Immature natural killer cell (primary cell): ENCODE measurements at regions not wholly inside any gene's neighbourhood (a gene's known extent, or its start where the extent isn't known, plus 50 kb on each side); places are given as distances from the start of the nearest gene placed in this dataset.

Source experiments
- DNase-seq, 3 donors: peaks; one replicate each; pipeline ENCODE4 v3.0.0; 2022; ENCODE audit warnings: mixed read lengths in 1 of 3
- H3K27ac Mint-ChIP-seq, 6 donors: one replicate each; pipeline ENCODE4 v1.8.0; 2020; ENCODE audit warnings: mixed read lengths in 6 of 6, mild to moderate bottlenecking in 5 of 6, inconsistent platforms in 4 of 6, moderate library complexity in 3 of 6
- H3K27me3 Mint-ChIP-seq, 3 donors: one replicate each; pipeline ENCODE4 v1.8.0; 2020 to 2021; ENCODE audit warnings: low read depth in 3 of 3, mild to moderate bottlenecking in 3 of 3, mixed read lengths in 3 of 3, moderate library complexity in 3 of 3, inconsistent platforms in 1 of 3
- H3K36me3 Mint-ChIP-seq, 3 donors: one replicate each; pipeline ENCODE4 v1.8.0; 2020; ENCODE audit warnings: mixed read lengths in 3 of 3, inconsistent platforms in 2 of 3, mild to moderate bottlenecking in 2 of 3
- H3K4me1 Mint-ChIP-seq, 2 donors: one replicate each; pipeline ENCODE4 v1.8.0; 2020; ENCODE audit warnings: inconsistent platforms in 2 of 2, mild to moderate bottlenecking in 2 of 2, mixed read lengths in 2 of 2, moderate library complexity in 1 of 2
- H3K4me3 Mint-ChIP-seq, 5 donors: one replicate each; pipeline ENCODE4 v1.8.0; 2020; ENCODE audit warnings: mild to moderate bottlenecking in 5 of 5, mixed read lengths in 5 of 5, inconsistent platforms in 3 of 5, moderate library complexity in 3 of 5
- H3K9me3 Mint-ChIP-seq, 6 donors: one replicate each; pipeline ENCODE4 v1.8.0; 2020; ENCODE audit warnings: mild to moderate bottlenecking in 6 of 6, mixed read lengths in 6 of 6, inconsistent platforms in 4 of 6, moderate library complexity in 3 of 6

- no peak for DNase-seq
- H3K4me1 Mint-ChIP-seq, result no peaks in the 10 kb centered on the region
- no peak overlapping the region for H3K27ac Mint-ChIP-seq
- H3K27me3 Mint-ChIP-seq, result peaks cover 7 to 13% (median 8%) of the 10 kb centered on the region in 3 donors
- H3K4me3 Mint-ChIP-seq, result no peak overlapping the region
- no peaks in the 10 kb centered on the region for H3K9me3 Mint-ChIP-seq
- no peaks in the 10 kb centered on the region for H3K36me3 Mint-ChIP-seq
Measured at GRCh38 chr13:44266772-44267171, 106.9 kb upstream of the SERP2 start.

- no peaks in the 10 kb centered on the region for H3K36me3 Mint-ChIP-seq
Measured at GRCh38 chr13:44267203-44267602, 106.4 kb upstream of the SERP2 start.

GRCh38 chr13:44267980-44268379 lies 105.6 kb upstream of the SERP2 start:
- no peaks in the 10 kb centered on the region for H3K4me1 Mint-ChIP-seq
- H3K4me3 Mint-ChIP-seq, result no peak overlapping the region
- peaks cover 7 to 13% (median 8%) of the 10 kb centered on the region in 3 donors for H3K27me3 Mint-ChIP-seq
- no peaks in the 10 kb centered on the region for H3K9me3 Mint-ChIP-seq
- H3K36me3 Mint-ChIP-seq, result no peaks in the 10 kb centered on the region
- DNase-seq, result no peak
- peak overlapping the region in 2 of 6 donors; percentile 12 to 18 for H3K27ac Mint-ChIP-seq

More at GRCh38 chr13:44267203-44267602, 106.4 kb upstream of the SERP2 start:
- Mint-ChIP-seq H3K27ac (peak overlapping the region in 1 of 6 donors; percentile 47), H3K4me3 (no peak overlapping the region), H3K9me3 (no peaks in the 10 kb centered on the region), H3K4me1 (no peaks in the 10 kb centered on the region), H3K27me3 (peaks cover 7 to 13% (median 8%) of the 10 kb centered on the region in 3 donors)
- no peak for DNase-seq

- peaks cover 5 to 12% (median 6%) of the 10 kb centered on the region in 3 donors for H3K27me3 Mint-ChIP-seq
- no peaks in the 10 kb centered on the region for H3K36me3 Mint-ChIP-seq
- no peak for DNase-seq
- H3K9me3 Mint-ChIP-seq, result no peaks in the 10 kb centered on the region
- no peak overlapping the region for H3K4me3 Mint-ChIP-seq
- H3K4me1 Mint-ChIP-seq, result peaks cover 7 to 9% of the 10 kb centered on the region in 2 donors
- H3K27ac Mint-ChIP-seq, result peak overlapping the region in 2 of 6 donors; percentile 29 to 83
Measured at GRCh38 chr13:44268980-44269379, 104.6 kb upstream of the SERP2 start.

- Mint-ChIP-seq H3K27ac (peak overlapping the region in 4 of 6 donors; percentile 10 to 83 (median 45)), H3K9me3 (no peaks in the 10 kb centered on the region), H3K27me3 (peaks cover 7 to 17% (median 10%) of the 10 kb centered on the region in 3 donors), H3K36me3 (peaks cover 0 to 5% (median 0%) of the 10 kb centered on the region in 3 donors), H3K4me1 (peaks cover 19 to 21% of the 10 kb centered on the region in 2 donors), H3K4me3 (no peak overlapping the region)
- no peak for DNase-seq
Measured at GRCh38 chr13:44270150-44270549, 103.5 kb upstream of the SERP2 start.

- Mint-ChIP-seq H3K4me3 (no peak overlapping the region), H3K27ac (peak overlapping the region in 4 of 6 donors; percentile 13 to 83 (median 45)), H3K36me3 (peaks cover 0 to 12% (median 0%) of the 10 kb centered on the region in 3 donors), H3K9me3 (peaks cover 0 to 2% (median 0%) of the 10 kb centered on the region in 6 donors), H3K27me3 (peaks cover 6 to 15% (median 9%) of the 10 kb centered on the region in 3 donors), H3K4me1 (peaks cover 28 to 30% of the 10 kb centered on the region in 2 donors)
- DNase-seq, result no peak
Measured at GRCh38 chr13:44271031-44271455, 102.6 kb upstream of the SERP2 start.

GRCh38 chr13:44271473-44271872 lies 102.2 kb upstream of the SERP2 start:
- DNase-seq, result no peak
- H3K4me1 Mint-ChIP-seq, result peaks cover 29 to 31% of the 10 kb centered on the region in 2 donors
- peaks cover 0 to 2% (median 0%) of the 10 kb centered on the region in 6 donors for H3K9me3 Mint-ChIP-seq

GRCh38 chr13:44271915-44272341 lies 101.7 kb upstream of the SERP2 start:
- DNase-seq, result no peak
- H3K27ac Mint-ChIP-seq, result peak overlapping the region in 5 of 6 donors; percentile 5 to 99 (median 85)
- peaks cover 3 to 12% (median 8%) of the 10 kb centered on the region in 3 donors for H3K27me3 Mint-ChIP-seq
- H3K9me3 Mint-ChIP-seq, result peaks cover 0 to 2% (median 0%) of the 10 kb centered on the region in 6 donors
- no peak overlapping the region for H3K4me3 Mint-ChIP-seq
- peaks cover 0 to 12% (median 5%) of the 10 kb centered on the region in 3 donors for H3K36me3 Mint-ChIP-seq
- H3K4me1 Mint-ChIP-seq, result peaks cover 29 to 31% of the 10 kb centered on the region in 2 donors

More at GRCh38 chr13:44271473-44271872, 102.2 kb upstream of the SERP2 start:
- H3K27me3 Mint-ChIP-seq, result peaks cover 3 to 12% (median 8%) of the 10 kb centered on the region in 3 donors
- H3K4me3 Mint-ChIP-seq, result no peak overlapping the region
- peak overlapping the region in 4 of 6 donors; percentile 3 to 94 (median 80) for H3K27ac Mint-ChIP-seq
- peaks cover 0 to 12% (median 2%) of the 10 kb centered on the region in 3 donors for H3K36me3 Mint-ChIP-seq

- peak overlapping the region; percentile 94 to 99 (median 94) for H3K27ac Mint-ChIP-seq
Measured at GRCh38 chr13:44272692-44273091, 100.9 kb upstream of the SERP2 start.

GRCh38 chr13:44273216-44273615 lies 100.4 kb upstream of the SERP2 start:
- H3K9me3 Mint-ChIP-seq, result peaks cover 0 to 2% (median 0%) of the 10 kb centered on the region in 6 donors
- peaks cover 3 to 14% (median 7%) of the 10 kb centered on the region in 3 donors for H3K27me3 Mint-ChIP-seq
- H3K4me1 Mint-ChIP-seq, result peaks cover 29 to 31% of the 10 kb centered on the region in 2 donors
- DNase-seq, result no peak
- H3K36me3 Mint-ChIP-seq, result peaks cover 0 to 18% (median 5%) of the 10 kb centered on the region in 3 donors
- H3K4me3 Mint-ChIP-seq, result peak overlapping the region in 3 of 5 donors; percentile 7 to 42 (median 23)
- peak overlapping the region; percentile 94 to 99 (median 94) for H3K27ac Mint-ChIP-seq

More at GRCh38 chr13:44272692-44273091, 100.9 kb upstream of the SERP2 start:
- peaks cover 0 to 2% (median 0%) of the 10 kb centered on the region in 6 donors for H3K9me3 Mint-ChIP-seq
- peaks cover 3 to 9% (median 8%) of the 10 kb centered on the region in 3 donors for H3K27me3 Mint-ChIP-seq
- peaks cover 29 to 31% of the 10 kb centered on the region in 2 donors for H3K4me1 Mint-ChIP-seq
- DNase-seq, result no peak
- peaks cover 0 to 14% (median 5%) of the 10 kb centered on the region in 3 donors for H3K36me3 Mint-ChIP-seq
- no peak overlapping the region for H3K4me3 Mint-ChIP-seq

GRCh38 chr13:44273991-44274770 lies 99.4 kb upstream of the SERP2 start:
- peak overlapping the region; percentile 94 to 99 (median 94) for H3K27ac Mint-ChIP-seq
- H3K4me1 Mint-ChIP-seq, result peaks cover 29 to 31% of the 10 kb centered on the region in 2 donors
- peak; percentile 74 to 83 (median 80) for DNase-seq
- peaks cover 0 to 2% (median 0%) of the 10 kb centered on the region in 6 donors for H3K9me3 Mint-ChIP-seq
- peaks cover 2 to 24% (median 5%) of the 10 kb centered on the region in 3 donors for H3K27me3 Mint-ChIP-seq
- peak overlapping the region; percentile 73 to 82 (median 80) for H3K4me3 Mint-ChIP-seq
- H3K36me3 Mint-ChIP-seq, result peaks cover 0 to 18% (median 5%) of the 10 kb centered on the region in 3 donors

GRCh38 chr13:44274771-44275205 lies 98.8 kb upstream of the SERP2 start:
- H3K9me3 Mint-ChIP-seq, result peaks cover 0 to 2% (median 0%) of the 10 kb centered on the region in 6 donors
- H3K4me1 Mint-ChIP-seq, result peaks cover 29 to 31% of the 10 kb centered on the region in 2 donors
- H3K27me3 Mint-ChIP-seq, result peaks cover 2 to 27% (median 5%) of the 10 kb centered on the region in 3 donors
- H3K4me3 Mint-ChIP-seq, result peak overlapping the region; percentile 73 to 82 (median 80)
- no peak for DNase-seq
- peak overlapping the region; percentile 94 to 99 (median 94) for H3K27ac Mint-ChIP-seq
- peaks cover 0 to 18% (median 5%) of the 10 kb centered on the region in 3 donors for H3K36me3 Mint-ChIP-seq

GRCh38 chr13:44275381-44275780 lies 98.2 kb upstream of the SERP2 start:
- Mint-ChIP-seq H3K27me3 (peaks cover 2 to 31% (median 5%) of the 10 kb centered on the region in 3 donors), H3K36me3 (peaks cover 3 to 18% (median 5%) of the 10 kb centered on the region in 3 donors), H3K9me3 (peaks cover 0 to 2% (median 0%) of the 10 kb centered on the region in 6 donors), H3K4me1 (peaks cover 29 to 31% of the 10 kb centered on the region in 2 donors), H3K4me3 (peak overlapping the region in 4 of 5 donors; percentile 36 to 77 (median 56)), H3K27ac (peak overlapping the region; percentile 86 to 99 (median 94))
- DNase-seq, result no peak
